ENCODE measurements at regions not wholly inside any gene's neighbourhood (a gene's known extent, or its start where the extent isn't known, plus 50 kb on each side); places are given as distances from the start of the nearest gene placed in this dataset.

DNA sequence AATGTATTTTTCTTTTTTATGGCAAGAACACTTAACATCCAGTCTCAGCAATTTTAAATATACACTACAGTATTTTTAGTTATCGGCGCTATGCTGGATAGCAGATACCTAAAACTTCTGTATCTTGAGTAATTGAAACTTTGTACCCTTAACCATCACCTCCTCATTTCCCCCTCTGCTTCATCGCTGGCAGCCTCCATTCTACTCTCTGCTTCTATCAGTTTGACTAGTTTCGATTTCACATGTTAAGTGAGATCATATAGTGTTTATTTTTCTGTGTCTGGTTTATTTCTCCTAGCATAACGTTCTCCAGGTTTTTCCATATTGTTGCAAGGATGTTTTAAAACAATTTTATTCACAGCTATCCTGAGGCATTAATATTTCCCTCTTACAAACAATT, 340.8 kb upstream of the SLC10A2 start:
- TF ChIP-seq, protein P1, sequence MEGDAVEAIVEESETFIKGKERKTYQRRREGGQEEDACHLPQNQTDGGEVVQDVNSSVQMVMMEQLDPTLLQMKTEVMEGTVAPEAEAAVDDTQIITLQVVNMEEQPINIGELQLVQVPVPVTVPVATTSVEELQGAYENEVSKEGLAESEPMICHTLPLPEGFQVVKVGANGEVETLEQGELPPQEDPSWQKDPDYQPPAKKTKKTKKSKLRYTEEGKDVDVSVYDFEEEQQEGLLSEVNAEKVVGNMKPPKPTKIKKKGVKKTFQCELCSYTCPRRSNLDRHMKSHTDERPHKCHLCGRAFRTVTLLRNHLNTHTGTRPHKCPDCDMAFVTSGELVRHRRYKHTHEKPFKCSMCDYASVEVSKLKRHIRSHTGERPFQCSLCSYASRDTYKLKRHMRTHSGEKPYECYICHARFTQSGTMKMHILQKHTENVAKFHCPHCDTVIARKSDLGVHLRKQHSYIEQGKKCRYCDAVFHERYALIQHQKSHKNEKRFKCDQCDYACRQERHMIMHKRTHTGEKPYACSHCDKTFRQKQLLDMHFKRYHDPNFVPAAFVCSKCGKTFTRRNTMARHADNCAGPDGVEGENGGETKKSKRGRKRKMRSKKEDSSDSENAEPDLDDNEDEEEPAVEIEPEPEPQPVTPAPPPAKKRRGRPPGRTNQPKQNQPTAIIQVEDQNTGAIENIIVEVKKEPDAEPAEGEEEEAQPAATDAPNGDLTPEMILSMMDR (IDR thresholded peaks at IDR 0.05; ENCODE audit: borderline replicate concordance) = no peak
- Histone ChIP-seq H3K4me1 (no peaks in the 10 kb centered on the region), H3K9me3 (replicated peaks) (no peaks in the 10 kb centered on the region), H3K27ac (replicated peaks) (no peak overlapping the region), H3K4me3 (no peak overlapping the region), H3K36me3 (no peaks in the 10 kb centered on the region), H3K27me3 (ENCODE audit: low read depth) (no peaks in the 10 kb centered on the region)
- DNase-seq = no peak
- intact Hi-C loops (cut with micrococcal nuclease) = no loop called here

DNA sequence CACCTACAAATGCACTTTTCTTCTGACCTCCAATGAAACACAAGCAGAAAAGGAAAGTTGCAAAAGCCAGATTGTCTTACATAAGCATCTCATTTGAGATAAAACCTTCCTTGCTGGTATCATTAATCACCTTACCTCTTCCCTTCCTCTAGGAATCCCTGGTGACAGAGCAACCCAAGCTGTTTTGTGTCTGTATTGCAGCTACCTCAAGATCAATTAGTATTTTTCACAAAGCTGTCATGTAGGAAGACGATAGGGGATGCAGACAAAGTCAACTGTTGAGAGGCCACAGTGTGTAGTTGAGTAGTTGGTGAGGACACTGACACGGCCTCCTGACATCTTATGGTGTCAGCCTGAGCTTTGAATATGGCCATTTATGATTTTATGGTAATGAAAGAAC, 339.1 kb upstream of the SLC10A2 start:
- no peak overlapping the region for H3K4me3 ChIP-seq
- H3K27ac ChIP-seq (replicated peaks) = no peak overlapping the region
- no peaks in the 10 kb centered on the region for H3K27me3 ChIP-seq (ENCODE audit: low read depth)
- DNase-seq = no peak
- TF ChIP-seq, protein P1 (IDR thresholded peaks at IDR 0.05; ENCODE audit: borderline replicate concordance) = no peak
- H3K4me1 ChIP-seq = no peaks in the 10 kb centered on the region
- no peaks in the 10 kb centered on the region for H3K36me3 ChIP-seq
- intact Hi-C loops (cut with micrococcal nuclease) = no loop called here
- no peaks in the 10 kb centered on the region for H3K9me3 ChIP-seq (replicated peaks)

DNA sequence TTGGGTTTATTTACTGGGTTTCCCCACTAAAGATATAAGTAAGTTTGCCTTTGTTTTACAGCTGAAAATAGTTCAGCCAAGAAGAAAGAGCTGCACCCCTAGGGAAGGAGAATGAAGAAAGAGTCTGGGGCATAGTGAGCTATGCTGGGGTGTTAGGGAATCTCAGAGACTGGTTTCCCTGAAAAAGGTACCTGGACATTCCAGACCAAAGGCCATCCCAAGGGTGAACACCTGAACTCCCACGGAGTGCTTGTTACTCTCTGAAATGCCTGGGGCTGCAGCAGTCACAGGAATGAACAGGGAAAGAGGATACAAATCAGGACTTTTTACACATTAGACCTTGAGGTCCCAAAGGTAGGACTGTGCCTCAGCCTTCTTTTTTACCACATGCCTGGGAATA, 337.6 kb upstream of the SLC10A2 start:
- DNase-seq = no peak
- H3K36me3 ChIP-seq = no peaks in the 10 kb centered on the region
- intact Hi-C loops (cut with micrococcal nuclease) = no loop called here
- TF ChIP-seq, protein P1 (IDR thresholded peaks at IDR 0.05; ENCODE audit: borderline replicate concordance) = no peak
- H3K27ac ChIP-seq (replicated peaks) = no peak overlapping the region
- no peaks in the 10 kb centered on the region for H3K4me1 ChIP-seq
- no peak overlapping the region for H3K4me3 ChIP-seq
- H3K27me3 ChIP-seq (ENCODE audit: low read depth) = no peaks in the 10 kb centered on the region
- H3K9me3 ChIP-seq (replicated peaks) = no peaks in the 10 kb centered on the region

DNA sequence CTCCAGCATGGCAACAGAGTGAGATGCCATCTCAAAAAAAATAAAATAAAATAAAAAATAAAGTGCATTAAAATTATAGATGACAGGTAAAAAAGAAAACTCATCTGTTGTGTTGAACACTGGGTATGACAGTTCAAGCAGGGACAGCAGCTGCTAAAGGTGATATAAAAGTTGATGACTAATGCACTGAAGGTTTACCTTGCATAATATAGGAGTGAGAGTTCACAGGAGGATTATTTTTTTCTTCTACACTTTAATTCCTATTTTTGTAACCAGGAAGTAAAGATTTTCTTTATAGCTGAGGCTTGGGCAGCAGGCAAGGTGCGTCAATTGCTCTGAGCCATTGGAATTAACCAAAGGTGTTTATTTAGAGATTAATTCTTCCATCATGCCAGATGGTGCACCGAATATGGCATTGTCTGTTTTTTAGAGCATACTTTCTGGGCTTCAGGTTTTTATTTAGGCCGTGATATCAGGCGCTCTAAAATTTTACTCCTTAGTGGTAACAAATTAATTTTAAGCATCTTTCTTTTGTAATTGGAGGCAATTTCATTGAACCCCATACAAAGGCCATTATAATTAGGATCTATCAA, 337.0 kb upstream of the SLC10A2 start:
- TF ChIP-seq, protein P1 (IDR thresholded peaks at IDR 0.05; ENCODE audit: borderline replicate concordance) = no peak
- Histone ChIP-seq H3K4me1 (no peaks in the 10 kb centered on the region), H3K27me3 (ENCODE audit: low read depth) (no peaks in the 10 kb centered on the region), H3K9me3 (replicated peaks) (no peaks in the 10 kb centered on the region), H3K27ac (replicated peaks) (no peak overlapping the region), H3K36me3 (no peaks in the 10 kb centered on the region), H3K4me3 (no peak overlapping the region)
- DNase-seq = no peak
- intact Hi-C loops (cut with micrococcal nuclease) = no loop called here

DNA sequence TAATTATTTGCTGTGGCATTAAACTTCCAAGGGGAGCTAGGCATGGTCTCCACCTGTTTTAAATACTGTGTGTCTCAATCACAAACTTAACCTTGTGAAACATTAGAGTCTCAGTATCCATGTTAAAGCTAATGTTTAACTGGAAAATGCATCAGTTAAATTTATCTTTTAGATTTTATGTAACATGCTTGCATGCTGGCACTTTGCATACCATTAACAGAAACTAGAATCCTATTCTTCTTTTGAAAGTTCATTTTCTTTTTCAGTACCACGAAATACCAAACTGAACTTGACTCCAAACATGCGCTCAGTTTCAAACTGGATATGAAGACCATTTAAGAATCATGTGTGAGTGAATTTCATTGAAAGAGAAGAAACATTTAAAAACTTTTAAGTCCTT, 328.9 kb upstream of the SLC10A2 start:
- H3K4me1 ChIP-seq = no peaks in the 10 kb centered on the region
- H3K36me3 ChIP-seq = no peaks in the 10 kb centered on the region
- DNase-seq = no peak
- H3K27ac ChIP-seq (replicated peaks) = no peak overlapping the region
- no peak overlapping the region for H3K4me3 ChIP-seq
- no peaks in the 10 kb centered on the region for H3K27me3 ChIP-seq (ENCODE audit: low read depth)
- TF ChIP-seq, protein P1 (IDR thresholded peaks at IDR 0.05; ENCODE audit: borderline replicate concordance) = no peak
- no peaks in the 10 kb centered on the region for H3K9me3 ChIP-seq (replicated peaks)
- intact Hi-C loops (cut with micrococcal nuclease) = no loop called here
